Heart right ventricle (tissue), 16 donors: ENCODE measurements at regions not wholly inside any gene's neighbourhood (a gene's known extent, or its start where the extent isn't known, plus 50 kb on each side); places are given as distances from the start of the nearest gene placed in this dataset.

Source experiments
- ATAC-seq, 8 donors: fragments of 200-7000 bp; cut with Tn5 transposase; one replicate each; pipeline ENCODE4 v1.9.1; 2020; ENCODE audit warnings: mild to moderate bottlenecking in 8 of 8, moderate library complexity in 8 of 8, moderate number of reproducible peaks in 1 of 8
- DNase-seq, 2 donors: peaks; one replicate each; pipeline ENCODE4 v3.0.0-alpha.2; 2020
- H3K27ac ChIP-seq, 10 donors: fragments of 200-600 bp; sonication (generic) in 2 of 10; one replicate each; pipeline versions ENCODE4 v1.5.0 to v1.8.0; 2020 to 2022; ENCODE audit warnings: mild to moderate bottlenecking in 3 of 10
- H3K27me3 ChIP-seq, 7 donors: fragments of 200-600 bp; one replicate each; pipeline ENCODE4 v1.8.0; 2021 to 2022; ENCODE audit warnings: mild to moderate bottlenecking in 2 of 7
- H3K36me3 ChIP-seq, 9 donors: fragments of 200-600 bp; sonication (generic) in 1 of 9; one replicate each; pipeline versions ENCODE4 v1.5.0 to v1.8.0; 2020 to 2022; ENCODE audit warnings: mild to moderate bottlenecking in 2 of 9
- H3K4me1 ChIP-seq, 9 donors: fragments of 200-600 bp; sonication (generic) in 1 of 9; one replicate each; pipeline versions ENCODE4 v1.5.0 to v1.8.0; 2020 to 2022; ENCODE audit warnings: mild to moderate bottlenecking in 4 of 9
- H3K4me3 ChIP-seq, 10 donors: fragments of 200-600 bp; sonication (generic) in 2 of 10; one replicate each; pipeline versions ENCODE4 v1.5.0 to v1.8.0; 2020 to 2022; ENCODE audit warnings: mild to moderate bottlenecking in 7 of 10, moderate library complexity in 2 of 10
- H3K9me3 ChIP-seq, 11 donors: fragments of 200-600 bp in 10 of 11; sonication (generic) in 2 of 11; one replicate each; pipeline versions ENCODE4 v1.5.0 to v1.8.0; 2013 to 2022; ENCODE audit warnings: mild to moderate bottlenecking in 2 of 11, control low read depth in 1 of 11, moderate library complexity in 1 of 11
- CTCF ChIP-seq, 9 donors: fragments of 200-600 bp; sonication (generic) in 2 of 9; IDR thresholded peaks; one replicate each; pipeline versions ENCODE4 v1.5.0 to v1.8.0; 2021 to 2022; ENCODE audit warnings: antibody characterized with exemption in 9 of 9, mild to moderate bottlenecking in 5 of 9, moderate library complexity in 1 of 9
- WGBS, 2 donors: extraction: QIAGEN DNeasy Blood & Tissue Kit; methylation state at CpG; one replicate each; pipeline ENCODE4 v1.1.7; 2013; ENCODE audit warnings: inconsistent platforms in 1 of 2; 5-methylcytosine and 5-hydroxymethylcytosine counted together
- intact Hi-C, 10 donors: fragments of 100-400 bp; cut with DNase I; formaldehyde crosslinking; loops; one replicate each; pipeline versions ENCODE4 v1.11.1 to v1.14.2; 2022
- donor health status: Arrhythmogenic right ventricular cardiomyopathy.
- donor health status: ischemic (EF 13 %, LVEDD 7.1; RV severe dilation, severe dysfunction).
- donor health status: healthy with polysubstance abuse.
- donor health status: DM: no; HTN: yes; CAD: no.
- donor health status: DM: no; HTN: no; CAD: no.
- donor health status: ischemic (EF 25% LVEDD 6.9; RV normal size, moderate dysfunction).
- donor health status: ischemic (EF 25% LVEDD 5.7; RV mildly dilated, moderate dysfunction).
- donor health status: healthy.
- donor health status: DM: yes; HTN: yes; CAD: no.
- donor health status: Ischemic cardiomyopathy.
- donor health status: ischemic (EF 35%, LVEDD 5.7; RV mildly dilated, moderate dysfunction).
- donor health status: nonischemic (EF 11% LVEDD 7.7; RV severe dilation, severe dysfunction).
- donor health status: DM: yes; HTN: yes; CAD: no.
- donor health status: PGD.
- donor health status: ischemic (EF 29% LVEDD 5.4; RV normal size, mild dysfunction).
- donor health status: nonischemic (EF 23%, LVEDD 6.1; RV moderate dilation, normal function).

GRCh38 chr2:108119492-108119891, 120.3 kb upstream of the SULT1C3 start:
- Histone ChIP-seq H3K27me3 (no peaks in the 10 kb centered on the region), H3K36me3 (no peaks in the 10 kb centered on the region), H3K4me3 (no peak overlapping the region), H3K27ac (no peak overlapping the region), H3K9me3 (no peaks in the 10 kb centered on the region), H3K4me1 (no peaks in the 10 kb centered on the region)
- no peak for TF ChIP-seq CTCF (IDR thresholded peaks at IDR 0.05)
- WGBS, 2 donors: 76 to 83% methylated on average over 3 of the region's 3 CpGs
- ATAC-seq (no peak), DNase-seq (no peak)
- intact Hi-C loops: no loop called here

- 77 to 85% methylated on average over 4 of the region's 4 CpGs for WGBS, 2 donors
- no peak for DNase-seq
- ATAC-seq: no peak
- Histone ChIP-seq H3K27me3 (peaks cover 0 to 8% (median 0%) of the 10 kb centered on the region in 7 donors), H3K4me1 (no peaks in the 10 kb centered on the region), H3K9me3 (no peaks in the 10 kb centered on the region), H3K4me3 (no peak overlapping the region), H3K27ac (no peak overlapping the region), H3K36me3 (no peaks in the 10 kb centered on the region)
- intact Hi-C loops: no loop called here
- no peak for TF ChIP-seq CTCF (IDR thresholded peaks at IDR 0.05)
These were observed 114.9 kb upstream of the SULT1C3 start for GRCh38 chr2:108124736-108125495.

GRCh38 chr2:108125581-108125980, 114.2 kb upstream of the SULT1C3 start:
- Histone ChIP-seq H3K27me3 (peaks cover 0 to 8% (median 0%) of the 10 kb centered on the region in 7 donors), H3K36me3 (no peaks in the 10 kb centered on the region), H3K9me3 (no peaks in the 10 kb centered on the region), H3K4me1 (no peaks in the 10 kb centered on the region), H3K4me3 (no peak overlapping the region), H3K27ac (no peak overlapping the region)
- no peak for TF ChIP-seq CTCF (IDR thresholded peaks at IDR 0.05)
- DNase-seq (no peak), ATAC-seq (no peak)
- intact Hi-C loops: no loop called here
- 71 to 77% methylated on average over 1 of the region's 1 CpG for WGBS, 2 donors

DNA sequence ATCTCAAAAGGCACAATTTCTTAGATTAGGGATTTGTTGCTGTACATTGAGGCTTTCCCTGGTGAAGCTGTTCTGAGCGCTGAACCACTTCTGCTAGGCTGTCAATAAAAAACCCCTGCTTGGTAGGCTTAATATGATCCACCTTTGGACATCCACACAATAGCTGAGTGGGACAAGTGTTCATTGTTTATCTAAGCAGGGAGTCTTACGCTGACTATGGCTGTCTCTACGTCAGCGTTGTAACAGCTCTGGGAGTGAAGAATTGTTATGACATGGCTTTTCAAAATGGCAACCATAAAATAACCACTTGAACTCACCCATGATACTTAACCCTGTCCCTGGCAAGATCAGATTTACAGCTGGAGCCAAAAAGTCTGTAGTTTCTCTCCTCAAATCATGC, 111.5 kb upstream of the SULT1C3 start:
- TF ChIP-seq CTCF (IDR thresholded peaks at IDR 0.05): no peak

More for the DNA sequence above, 111.5 kb upstream of the SULT1C3 start:
- no peak overlapping the region for H3K4me3 ChIP-seq
- no peak overlapping the region for H3K27ac ChIP-seq
- ATAC-seq (no peak), DNase-seq (no peak)
- intact Hi-C loops: no loop called here
- H3K27me3 ChIP-seq: peaks cover 0 to 8% (median 0%) of the 10 kb centered on the region in 7 donors
- H3K36me3 ChIP-seq: no peaks in the 10 kb centered on the region
- H3K9me3 ChIP-seq: no peaks in the 10 kb centered on the region
- H3K4me1 ChIP-seq: no peaks in the 10 kb centered on the region
- WGBS, 2 donors: 88 to 93% methylated on average over 4 of the region's 4 CpGs
